GM23248 (cell line): ENCODE measurements at regions not wholly inside any gene's neighbourhood (a gene's known extent, or its start where the extent isn't known, plus 50 kb on each side); places are given as distances from the start of the nearest gene placed in this dataset.

ENCODE experiments used
- DNase-seq: peaks from one replicate; pipeline ENCODE4 v3.0.0-alpha.2; 2015
- H2AFZ ChIP-seq: fragments of 200-600 bp; sonication (generic); 2 replicates; pipeline ENCODE4 v1.6.1; 2016; ENCODE audit warnings: antibody characterized with exemption
- H3F3A ChIP-seq: fragments of 200-600 bp; sonication (generic); 2 replicates; pipeline ENCODE4 v1.6.1; 2016; ENCODE audit warnings: mild to moderate bottlenecking, antibody characterized with exemption, mixed run types; ENCODE audit not compliant: insufficient read depth
- H3K27ac ChIP-seq: fragments of 200-600 bp; sonication (generic); 2 replicates; pipeline ENCODE4 v1.5.1; 2016; ENCODE audit warnings: mild to moderate bottlenecking
- H3K27me3 ChIP-seq: fragments of 200-600 bp; sonication (generic); replicated peaks from 2 replicates; pipeline ENCODE4 v1.6.1; 2016; ENCODE audit warnings: mild to moderate bottlenecking; ENCODE audit not compliant: insufficient read depth
- H3K36me3 ChIP-seq: fragments of 200-600 bp; sonication (generic); 2 replicates; pipeline ENCODE4 v1.6.1; 2016; ENCODE audit warnings: low read depth, mild to moderate bottlenecking
- H3K4me1 ChIP-seq: fragments of 200-600 bp; sonication (generic); 2 replicates; pipeline ENCODE4 v1.6.1; 2016; ENCODE audit warnings: mild to moderate bottlenecking; ENCODE audit not compliant: insufficient read depth
- H3K4me2 ChIP-seq: fragments of 200-600 bp; sonication (generic); one replicate; pipeline ENCODE4 v1.6.1; 2016; ENCODE audit warnings: mild to moderate bottlenecking; ENCODE audit not compliant: unreplicated experiment
- H3K4me3 ChIP-seq: fragments of 200-600 bp; sonication (generic); 2 replicates; pipeline ENCODE4 v1.5.1; 2016; ENCODE audit warnings: mild to moderate bottlenecking
- H3K79me2 ChIP-seq: fragments of 200-600 bp; sonication (generic); 2 replicates; pipeline ENCODE4 v1.6.1; 2016; ENCODE audit warnings: mild to moderate bottlenecking; ENCODE audit not compliant: insufficient read depth
- H3K9ac ChIP-seq: fragments of 200-600 bp; sonication (generic); 2 replicates; pipeline ENCODE4 v1.6.1; 2016; ENCODE audit warnings: mild to moderate bottlenecking
- H3K9me2 ChIP-seq: fragments of 200-600 bp; sonication (generic); 2 replicates; pipeline ENCODE4 v1.6.1; 2016; ENCODE audit warnings: mixed run types, mild to moderate bottlenecking, moderate library complexity; ENCODE audit not compliant: insufficient read depth
- H3K9me3 ChIP-seq: fragments of 200-600 bp; sonication (generic); one replicate; pipeline ENCODE4 v1.6.1; 2017; ENCODE audit warnings: low read depth
- H4K20me1 ChIP-seq: fragments of 200-600 bp; sonication (generic); 2 replicates; pipeline ENCODE4 v1.6.0; 2016; ENCODE audit not compliant: insufficient read depth
- EZH2 ChIP-seq: fragments of 200-600 bp; sonication (generic); IDR thresholded peaks from 2 replicates; pipeline ENCODE4 v1.6.1; 2018; ENCODE audit warnings: antibody characterized with exemption, mild to moderate bottlenecking; ENCODE audit not compliant: insufficient read depth, poor library complexity, severe bottlenecking
- EZH2phosphoT487 ChIP-seq: fragments of 200-600 bp; sonication (generic); IDR thresholded peaks from 2 replicates; pipeline ENCODE4 v1.6.1; 2018; ENCODE audit warnings: antibody characterized with exemption, moderate library complexity, mild to moderate bottlenecking, low read depth; ENCODE audit not compliant: insufficient read depth
- WGBS, 2 experiments: methylation state at CpG; one replicate each; pipeline ENCODE4 v1.1.6; 2015 to 2017; ENCODE audit warnings: low lambda C conversion rate in 2 of 2, low coverage in 1 of 2; ENCODE audit errors: missing lambda C conversion rate in 2 of 2; 5-methylcytosine and 5-hydroxymethylcytosine counted together
- in situ Hi-C: fragments of 300-500 bp; cut with MboI; formaldehyde crosslinking; loops from 2 replicates; pipeline ENCODE4 v1.15.0; 2020

DNA sequence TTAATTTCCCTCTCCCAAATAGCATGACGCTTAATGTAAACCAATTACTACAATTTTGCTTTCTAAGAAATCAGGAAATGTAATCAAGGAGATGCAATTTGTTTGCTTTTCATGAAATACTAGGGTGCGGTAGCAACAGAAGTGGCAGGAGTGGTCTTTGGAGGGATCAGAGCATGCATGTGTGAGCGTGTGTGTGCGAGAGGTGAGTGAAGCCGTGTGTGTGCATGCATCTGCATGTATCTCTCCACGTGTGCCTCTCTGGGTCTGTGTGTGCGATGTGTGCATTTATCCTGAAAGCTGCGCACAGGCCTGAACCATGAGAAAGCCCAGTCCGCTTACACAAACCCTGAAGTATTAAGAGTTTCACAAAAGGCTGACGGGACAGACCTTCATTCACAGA is 249.8 kb upstream of the C1orf174 start:
- Histone ChIP-seq H3K4me3 (no peak overlapping the region), H3K9me3 (no peaks in the 10 kb centered on the region), H3K4me1 (no peaks in the 10 kb centered on the region), H3K27me3 (no peaks in the 10 kb centered on the region), H3K4me2 (no peak overlapping the region), H3K27ac (no peak overlapping the region), H2AFZ (no peak overlapping the region), H3K79me2 (no peaks in the 10 kb centered on the region), H3K9ac (no peak overlapping the region), H3F3A (no peaks in the 10 kb centered on the region), H3K36me3 (no peaks in the 10 kb centered on the region), H4K20me1 (no peaks in the 10 kb centered on the region), H3K9me2 (no peaks in the 10 kb centered on the region)
- in situ Hi-C loops, result no loop called here
- DNase-seq, result no peak
- TF ChIP-seq EZH2 (no peak), EZH2phosphoT487 (no peak)
- 46 to 51% methylated on average over 10 of the region's 10 CpGs for WGBS, 2 experiments

DNA sequence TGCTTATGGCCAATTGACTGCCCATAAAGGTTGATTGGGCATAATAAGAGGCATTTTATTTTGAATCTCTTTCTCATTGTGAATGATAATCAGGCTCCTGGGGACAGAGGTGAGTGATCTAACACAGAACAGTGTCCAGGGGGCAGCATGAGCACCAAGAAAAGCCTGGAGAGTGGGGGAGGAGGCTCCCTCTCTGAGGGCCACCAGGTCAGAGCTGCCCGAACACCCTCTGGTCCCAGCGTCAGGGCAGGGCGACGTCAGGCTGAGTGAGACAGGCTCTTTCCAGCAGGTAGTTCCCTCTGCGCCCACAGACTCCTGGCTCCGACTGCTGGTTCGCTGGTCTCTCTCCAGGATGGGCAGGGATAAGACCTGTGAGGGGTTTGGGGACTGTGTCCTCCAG is 250.2 kb upstream of the C1orf174 start:
- Histone ChIP-seq H3K27ac (no peak overlapping the region), H2AFZ (no peak overlapping the region), H3K27me3 (no peaks in the 10 kb centered on the region), H3K9me3 (no peaks in the 10 kb centered on the region), H3K4me3 (no peak overlapping the region), H3K36me3 (no peaks in the 10 kb centered on the region), H3K9me2 (no peaks in the 10 kb centered on the region), H3K4me1 (no peaks in the 10 kb centered on the region), H4K20me1 (no peaks in the 10 kb centered on the region), H3K79me2 (no peaks in the 10 kb centered on the region), H3F3A (no peaks in the 10 kb centered on the region), H3K4me2 (no peak overlapping the region), H3K9ac (no peak overlapping the region)
- TF ChIP-seq EZH2phosphoT487 (no peak), EZH2 (no peak)
- WGBS, 2 experiments, result 34 to 39% methylated on average over 7 of the region's 7 CpGs
- in situ Hi-C loops, result no loop called here
- no peak for DNase-seq

DNA sequence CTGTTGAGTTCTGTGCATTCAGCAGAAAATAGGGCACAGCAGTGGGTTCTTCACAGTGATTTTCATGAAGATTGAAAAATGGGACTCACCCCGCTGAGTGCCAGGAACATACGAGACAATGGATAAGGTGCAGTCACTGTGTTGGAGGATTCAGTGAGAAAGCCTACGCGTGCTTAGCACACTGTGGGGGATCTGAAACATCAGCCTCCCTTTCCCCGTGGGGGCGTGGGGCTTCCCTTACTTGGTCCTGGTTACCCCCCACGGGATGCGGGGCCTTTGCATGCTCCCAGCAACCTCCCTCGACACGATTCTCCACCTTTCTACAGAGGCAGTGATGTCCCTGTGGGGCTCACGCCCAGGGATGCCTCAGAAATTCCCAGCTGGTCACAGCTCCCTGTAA is 252.2 kb upstream of the C1orf174 start:
- H3K27ac ChIP-seq, result no peak overlapping the region
- WGBS, 2 experiments, result 50% methylated on average over 11 of the region's 11 CpGs

DNA sequence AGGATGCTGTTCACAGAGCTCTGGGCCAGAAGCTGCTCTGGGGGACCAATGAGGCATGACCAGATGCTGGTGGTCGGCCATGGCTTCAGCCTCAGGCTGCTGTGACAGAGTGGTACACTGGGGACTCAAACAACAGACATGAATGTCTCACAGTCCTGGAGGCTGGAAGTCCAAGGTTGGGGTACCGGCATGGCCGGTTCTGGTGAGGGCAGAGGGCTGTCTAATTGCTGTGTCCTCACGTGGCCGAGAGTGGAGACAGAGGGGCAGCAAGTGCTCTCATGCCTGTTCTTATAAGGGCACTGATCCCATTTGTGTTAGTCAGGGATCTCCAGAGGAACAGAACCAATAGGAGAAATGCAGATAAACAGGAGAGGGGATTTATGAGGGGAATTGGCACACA is 253.5 kb upstream of the C1orf174 start:
- Histone ChIP-seq H3K27ac (no peak overlapping the region), H3K4me1 (no peaks in the 10 kb centered on the region), H3K79me2 (no peaks in the 10 kb centered on the region), H3K9me2 (no peaks in the 10 kb centered on the region), H3F3A (no peaks in the 10 kb centered on the region), H3K9ac (no peak overlapping the region), H4K20me1 (no peaks in the 10 kb centered on the region), H3K9me3 (no peaks in the 10 kb centered on the region), H3K27me3 (no peaks in the 10 kb centered on the region), H3K4me2 (no peak overlapping the region), H2AFZ (no peak overlapping the region), H3K4me3 (no peak overlapping the region), H3K36me3 (no peaks in the 10 kb centered on the region)
- TF ChIP-seq EZH2phosphoT487, result no peak
- TF ChIP-seq EZH2, result no peak
- no peak for DNase-seq
- 29 to 37% methylated on average over 5 of the region's 5 CpGs for WGBS, 2 experiments
- in situ Hi-C loops, result no loop called here

More for the DNA sequence above, 252.2 kb upstream of the C1orf174 start:
- Histone ChIP-seq H3K9me3 (no peaks in the 10 kb centered on the region), H3F3A (no peaks in the 10 kb centered on the region), H2AFZ (no peak overlapping the region), H3K36me3 (no peaks in the 10 kb centered on the region), H3K79me2 (no peaks in the 10 kb centered on the region), H3K9ac (no peak overlapping the region), H3K4me3 (no peak overlapping the region), H3K4me1 (no peaks in the 10 kb centered on the region), H3K4me2 (no peak overlapping the region), H3K27me3 (no peaks in the 10 kb centered on the region), H3K9me2 (no peaks in the 10 kb centered on the region), H4K20me1 (no peaks in the 10 kb centered on the region)
- no peak for DNase-seq
- in situ Hi-C loops, result no loop called here
- TF ChIP-seq EZH2 (no peak), EZH2phosphoT487 (no peak)

DNA sequence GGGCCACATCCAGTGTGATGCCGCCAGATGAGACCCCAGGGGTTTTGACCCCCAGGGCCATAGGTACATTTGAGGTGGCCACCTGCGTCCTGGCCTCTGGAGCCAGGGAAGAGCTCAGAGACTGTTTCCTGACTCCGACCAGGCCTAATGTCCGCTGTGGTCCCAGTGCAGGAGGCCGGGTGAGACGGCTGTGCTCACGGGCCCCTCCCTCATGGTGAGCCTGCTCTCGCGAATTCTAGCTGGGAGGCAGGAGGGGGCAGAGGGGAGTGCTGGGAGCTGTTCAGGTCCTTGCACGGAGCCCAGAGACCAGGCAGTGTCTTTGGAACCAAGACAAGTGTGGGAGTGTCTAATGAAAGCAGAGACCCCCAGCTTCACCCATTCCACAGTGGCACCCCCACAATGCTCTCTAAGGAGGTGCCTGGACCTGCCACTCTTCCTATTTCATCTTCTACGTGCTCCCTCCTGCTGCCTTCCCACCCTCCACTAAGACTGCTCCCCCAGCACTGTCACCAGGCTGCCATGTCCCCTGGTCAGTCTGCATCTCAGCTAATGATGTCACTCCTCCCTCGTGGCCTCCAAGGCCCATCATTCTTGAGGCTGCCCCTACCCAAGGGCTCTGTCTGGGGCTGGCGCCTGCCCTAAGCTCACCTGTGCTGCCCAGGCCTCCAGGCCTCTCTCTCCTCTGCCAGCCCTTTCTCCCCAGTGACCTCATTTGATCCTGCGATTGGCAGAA is 256.3 kb upstream of the C1orf174 start:
- H3K4me2 ChIP-seq, result no peak overlapping the region
- TF ChIP-seq EZH2phosphoT487 (no peak), EZH2 (no peak)
- H3F3A ChIP-seq, result no peaks in the 10 kb centered on the region
- no peaks in the 10 kb centered on the region for H3K36me3 ChIP-seq
- no peaks in the 10 kb centered on the region for H3K79me2 ChIP-seq
- no peaks in the 10 kb centered on the region for H3K27me3 ChIP-seq
- H3K27ac ChIP-seq, result no peak overlapping the region
- no peak overlapping the region for H3K4me3 ChIP-seq
- 25 to 26% methylated on average over 12 to 13 of the region's 14 CpGs for WGBS, 2 experiments
- H3K4me1 ChIP-seq, result no peaks in the 10 kb centered on the region
- H2AFZ ChIP-seq, result no peak overlapping the region
- no peaks in the 10 kb centered on the region for H3K9me3 ChIP-seq
- DNase-seq, result no peak
- H4K20me1 ChIP-seq, result no peaks in the 10 kb centered on the region
- in situ Hi-C loops, result no loop called here
- no peak overlapping the region for H3K9ac ChIP-seq
- no peaks in the 10 kb centered on the region for H3K9me2 ChIP-seq
